GM23338 (cell line): ENCODE measurements at regions not wholly inside any gene's neighbourhood (a gene's known extent, or its start where the extent isn't known, plus 50 kb on each side); places are given as distances from the start of the nearest gene placed in this dataset.

Source experiments
- CREB1 ChIP-seq: fragments of 250-450 bp; sonication (Bioruptor Pico); IDR thresholded peaks from 2 replicates; pipeline ENCODE4 v1.5.0; 2020; ENCODE audit warnings: low read depth, mild to moderate bottlenecking, moderate library complexity
- CTCF ChIP-seq, 2 experiments: fragments of 200-600 bp in 1 of 2; sonication (generic) in 1 of 2; conservative IDR thresholded peaks; 2 replicates each; pipeline versions ENCODE4 v1.5.1 to v1.6.1; 2016 to 2017; ENCODE audit warnings: antibody characterized with exemption in 2 of 2, low read depth in 2 of 2, mild to moderate bottlenecking in 2 of 2, moderate library complexity in 1 of 2
- EZH2 ChIP-seq: fragments of 200-600 bp; sonication (generic); IDR thresholded peaks from one replicate; pipeline ENCODE4 v1.8.0; 2017; ENCODE audit warnings: antibody characterized with exemption, mild to moderate bottlenecking, low read depth; ENCODE audit not compliant: unreplicated experiment
- EZH2phosphoT487 ChIP-seq: fragments of 200-600 bp; sonication (generic); IDR thresholded peaks from one replicate; pipeline ENCODE4 v1.8.1; 2018; ENCODE audit warnings: antibody characterized with exemption; ENCODE audit not compliant: unreplicated experiment
- JUNB ChIP-seq: IDR thresholded peaks from one replicate; pipeline ENCODE4 v1.6.1; 2016; ENCODE audit warnings: antibody characterized with exemption; ENCODE audit not compliant: unreplicated experiment
- NANOG ChIP-seq: IDR thresholded peaks from 2 replicates; pipeline ENCODE4 v1.6.1; 2016; ENCODE audit warnings: antibody characterized with exemption, borderline replicate concordance
- POLR2AphosphoS5 ChIP-seq: IDR thresholded peaks from 2 replicates; pipeline ENCODE4 v1.6.1; 2016; ENCODE audit warnings: antibody characterized with exemption, low read depth
- REST ChIP-seq: IDR thresholded peaks from one replicate; pipeline ENCODE4 v1.6.1; 2018; ENCODE audit warnings: antibody characterized with exemption; ENCODE audit not compliant: unreplicated experiment
- STAT1 ChIP-seq: IDR thresholded peaks from one replicate; pipeline ENCODE4 v1.6.1; 2016; ENCODE audit warnings: antibody characterized with exemption; ENCODE audit not compliant: unreplicated experiment
- ZNF114 ChIP-seq: fragments of 250-450 bp; sonication (Bioruptor Pico); IDR thresholded peaks from 2 replicates; pipeline ENCODE4 v1.5.0; 2020; ENCODE audit warnings: mild to moderate bottlenecking, moderate library complexity
- ZNF331 ChIP-seq: fragments of 250-450 bp; sonication (Bioruptor Pico); IDR thresholded peaks from 2 replicates; pipeline ENCODE4 v1.5.0; 2020; ENCODE audit warnings: low read depth, mild to moderate bottlenecking, moderate library complexity

GRCh38 chr3:26365706-26366105 is 256.9 kb upstream of the LRRC3B start:
- no peak for TF ChIP-seq CTCF (conservative IDR thresholded peaks at IDR 0.05; ENCODE audit: low read depth in 2 of 2)
- TF ChIP-seq NANOG = no peak
- no peak for TF ChIP-seq EZH2
- no peak for TF ChIP-seq POLR2AphosphoS5
- TF ChIP-seq STAT1 = no peak
- TF ChIP-seq EZH2phosphoT487 = no peak
- TF ChIP-seq CREB1 (CRISPR knock-in tag) = no peak
- no peak for TF ChIP-seq REST
- no peak for TF ChIP-seq ZNF331
- TF ChIP-seq ZNF114 = no peak
- no peak for TF ChIP-seq JUNB
